GM21576 (cell line): ENCODE measurements at regions not wholly inside any gene's neighbourhood (a gene's known extent, or its start where the extent isn't known, plus 50 kb on each side); places are given as distances from the start of the nearest gene placed in this dataset.

Experiments used
- ATAC-seq: cut with Tn5 transposase; IDR thresholded peaks from one replicate; pipeline ENCODE4 v1.9.1; 2021; ENCODE audit warnings: mild to moderate bottlenecking, moderate library complexity; ENCODE audit not compliant: unreplicated experiment

DNA sequence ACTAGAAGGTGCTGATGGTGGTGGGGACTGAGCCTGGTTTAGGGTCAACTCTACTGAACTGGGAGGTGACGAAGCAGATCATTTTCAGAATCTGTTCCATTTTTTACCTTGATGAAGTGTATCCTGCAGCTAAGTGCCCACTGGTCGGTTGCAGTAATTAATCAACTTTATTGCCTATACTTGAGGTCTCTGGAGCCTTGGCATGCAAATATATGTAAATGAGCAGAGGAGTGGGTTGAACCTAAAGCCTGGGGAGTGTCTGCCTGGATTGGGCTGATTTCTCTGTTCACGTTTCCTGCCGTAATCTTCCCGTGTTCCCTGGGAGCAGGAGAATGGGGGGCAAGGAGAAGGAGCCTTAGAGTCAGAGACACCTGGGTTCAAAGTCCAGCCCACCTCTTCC lies 286.8 kb downstream of the PTPRU start:
- ATAC-seq, result no peak

DNA sequence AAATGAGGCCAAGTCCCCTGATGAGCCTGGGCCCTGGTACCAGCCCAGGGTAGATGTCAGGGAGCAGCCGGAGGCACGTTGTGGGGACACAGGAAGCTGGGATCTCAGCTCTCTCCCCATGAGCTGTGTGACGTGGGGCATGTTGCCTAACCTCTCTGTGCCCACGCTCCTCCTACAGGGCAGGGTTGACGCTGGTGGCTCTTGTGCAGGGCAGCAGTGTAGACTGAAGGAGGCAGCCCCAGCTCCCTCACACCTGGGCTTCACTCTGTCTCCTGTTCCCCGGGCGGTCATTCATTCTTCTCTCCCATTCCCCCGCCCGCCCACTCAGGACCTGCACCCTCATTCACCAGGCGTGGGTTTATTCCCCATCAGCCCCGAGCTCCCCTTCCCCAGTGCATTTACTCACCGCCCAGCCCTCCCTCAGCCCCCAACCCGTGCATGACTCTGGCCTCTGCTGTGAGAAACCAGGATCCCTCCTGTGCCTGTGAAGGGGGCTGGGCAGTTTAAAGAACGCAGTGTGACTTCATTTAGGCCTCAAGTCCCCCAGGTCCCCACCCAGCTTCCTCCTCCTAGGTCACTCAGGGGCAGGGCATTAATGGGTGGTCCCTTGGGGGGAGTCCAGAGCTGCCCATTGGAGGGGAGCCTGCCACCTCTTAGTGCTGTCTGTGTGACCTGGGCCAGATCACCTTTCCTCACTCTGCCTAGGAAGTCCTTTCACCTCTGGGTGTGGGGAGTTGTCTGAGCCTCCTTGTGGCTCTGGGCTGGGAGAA lies 285.7 kb downstream of the PTPRU start:
- ATAC-seq, result no peak

DNA sequence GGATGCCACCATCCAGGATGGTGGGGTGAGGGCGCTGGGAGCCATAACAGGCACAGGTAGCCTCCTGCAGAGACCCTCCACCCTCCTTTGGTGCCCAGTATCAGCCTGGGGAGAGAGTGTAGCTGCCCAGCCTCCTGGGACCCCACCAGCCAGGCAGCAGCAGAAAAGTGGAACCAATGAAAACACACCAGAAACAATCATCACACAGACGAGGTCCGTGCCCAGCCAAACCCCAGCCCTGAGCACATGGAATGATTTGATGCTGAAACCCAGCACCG lies 285.1 kb downstream of the PTPRU start:
- ATAC-seq, result no peak

DNA sequence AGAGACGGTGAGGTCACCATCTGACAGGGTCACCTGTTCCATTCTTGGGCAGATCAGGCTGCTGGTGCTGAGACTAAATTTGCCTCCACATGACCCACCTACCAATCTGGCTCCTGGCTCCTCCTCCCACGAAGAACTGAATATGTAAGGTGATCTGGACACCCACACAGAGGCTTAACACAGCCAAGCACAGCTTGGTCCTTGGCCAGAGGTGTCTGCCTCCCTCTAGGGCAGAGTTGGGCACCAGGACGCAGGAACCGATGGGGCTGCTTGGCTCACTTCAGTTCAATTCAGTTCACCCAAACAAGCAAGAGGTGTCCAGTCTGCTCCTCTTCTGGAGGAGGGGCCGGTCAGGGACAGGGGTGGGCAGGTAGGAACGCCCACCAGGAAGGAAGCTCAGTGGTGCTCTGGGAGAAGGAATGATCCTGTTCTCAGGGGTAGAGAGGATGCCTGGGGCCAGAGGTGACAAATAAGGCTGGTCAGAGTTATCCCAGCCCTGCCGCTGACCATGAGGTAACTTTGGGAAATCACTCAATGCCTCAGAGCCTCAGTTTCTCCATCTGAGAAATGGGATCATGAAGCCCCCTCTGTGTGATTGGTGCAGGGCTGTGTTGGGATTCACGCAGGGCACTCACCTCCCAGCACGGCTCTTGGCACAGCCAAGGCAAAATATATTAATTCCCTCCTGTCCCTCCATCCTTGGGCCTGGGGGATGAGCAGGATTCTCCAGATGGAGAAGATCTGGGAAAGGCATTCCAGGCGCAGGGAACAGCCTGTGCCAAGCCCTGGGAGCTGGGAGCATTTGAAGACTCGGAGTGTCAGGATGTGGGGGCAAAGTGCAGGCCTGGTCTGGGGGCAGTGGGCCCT lies 284.5 kb downstream of the PTPRU start:
- no peak for ATAC-seq

DNA sequence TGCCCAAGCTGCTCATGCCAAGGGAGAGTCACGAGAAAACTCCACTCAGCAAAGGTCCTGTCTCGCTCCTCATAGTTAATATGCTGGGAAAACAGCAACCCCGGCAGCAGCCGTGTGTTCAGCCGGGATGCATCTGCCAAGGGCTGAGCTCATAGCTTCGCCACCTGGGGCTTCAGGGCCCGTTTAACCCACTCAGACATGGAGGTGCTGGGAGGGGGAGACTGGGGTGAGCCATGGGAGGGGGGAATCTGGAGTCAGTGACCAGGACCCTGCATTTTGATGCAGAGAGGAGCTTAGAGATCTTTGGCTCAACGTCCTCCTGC lies 283.4 kb downstream of the PTPRU start:
- ATAC-seq, result no peak

DNA sequence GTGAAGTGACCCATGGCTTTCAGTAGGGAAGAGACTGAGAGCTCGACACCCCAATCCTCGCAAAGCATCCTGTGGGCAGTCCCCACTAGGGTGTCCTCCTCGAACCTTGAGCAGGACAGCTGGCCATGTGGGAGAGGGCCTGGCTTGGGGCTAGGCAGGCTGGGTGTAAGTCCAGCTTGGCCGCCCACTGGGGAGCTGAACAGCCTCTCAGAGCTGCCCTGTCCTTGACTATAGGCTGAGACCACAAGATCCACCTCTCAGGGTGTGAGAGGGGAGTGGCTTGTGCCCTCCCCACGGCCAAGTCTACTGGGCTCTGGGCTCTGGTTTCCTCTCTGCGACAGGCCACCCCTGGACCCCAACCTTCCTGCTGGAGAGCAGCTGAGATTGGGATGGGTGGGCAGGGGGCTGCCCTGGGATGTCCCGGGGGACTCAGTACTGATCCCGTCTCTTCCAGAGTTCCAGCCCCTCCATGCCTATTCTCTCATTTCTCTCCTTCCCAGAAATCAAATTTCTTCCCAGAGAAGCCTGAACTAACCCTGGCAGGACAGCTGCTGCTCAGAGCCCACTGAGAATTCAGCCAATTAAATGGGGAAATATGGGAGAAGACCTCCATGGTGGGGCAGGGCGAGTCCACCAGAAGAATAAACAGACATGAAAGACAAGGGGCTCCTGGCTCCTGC lies 282.9 kb downstream of the PTPRU start:
- ATAC-seq, result no peak

DNA sequence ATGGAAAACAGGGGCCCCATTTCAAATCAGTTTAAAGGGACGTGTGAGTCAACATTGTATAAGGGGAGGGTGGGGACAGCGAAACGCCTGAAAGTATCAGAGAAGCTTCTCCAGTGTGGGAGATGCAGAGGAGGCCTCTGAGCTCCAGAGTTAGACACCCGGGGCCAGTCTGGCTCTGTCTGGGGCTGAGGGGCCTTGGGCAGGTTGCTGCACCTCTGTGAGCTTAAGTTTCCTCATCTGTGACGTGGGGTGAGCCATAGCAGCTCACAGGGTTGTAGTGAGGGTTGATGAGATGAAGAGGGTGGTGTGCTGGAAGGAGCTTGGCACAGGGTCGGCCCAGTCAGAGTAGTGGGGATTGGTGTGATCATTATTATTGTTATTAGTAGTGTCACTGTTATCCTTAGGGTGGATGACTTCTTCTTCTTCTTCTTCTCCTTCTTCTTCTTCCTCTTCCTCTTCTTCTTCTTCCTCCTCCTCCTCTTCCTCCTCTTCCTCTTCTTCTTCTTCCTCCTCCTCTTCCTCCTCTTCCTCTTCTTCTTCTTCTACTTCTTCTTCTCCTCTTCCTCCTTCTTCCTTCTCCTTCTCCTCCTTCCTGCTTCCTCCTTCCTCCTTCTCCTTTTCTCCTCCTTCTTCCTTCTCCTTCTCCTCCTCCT lies 282.0 kb downstream of the PTPRU start:
- ATAC-seq, result no peak

DNA sequence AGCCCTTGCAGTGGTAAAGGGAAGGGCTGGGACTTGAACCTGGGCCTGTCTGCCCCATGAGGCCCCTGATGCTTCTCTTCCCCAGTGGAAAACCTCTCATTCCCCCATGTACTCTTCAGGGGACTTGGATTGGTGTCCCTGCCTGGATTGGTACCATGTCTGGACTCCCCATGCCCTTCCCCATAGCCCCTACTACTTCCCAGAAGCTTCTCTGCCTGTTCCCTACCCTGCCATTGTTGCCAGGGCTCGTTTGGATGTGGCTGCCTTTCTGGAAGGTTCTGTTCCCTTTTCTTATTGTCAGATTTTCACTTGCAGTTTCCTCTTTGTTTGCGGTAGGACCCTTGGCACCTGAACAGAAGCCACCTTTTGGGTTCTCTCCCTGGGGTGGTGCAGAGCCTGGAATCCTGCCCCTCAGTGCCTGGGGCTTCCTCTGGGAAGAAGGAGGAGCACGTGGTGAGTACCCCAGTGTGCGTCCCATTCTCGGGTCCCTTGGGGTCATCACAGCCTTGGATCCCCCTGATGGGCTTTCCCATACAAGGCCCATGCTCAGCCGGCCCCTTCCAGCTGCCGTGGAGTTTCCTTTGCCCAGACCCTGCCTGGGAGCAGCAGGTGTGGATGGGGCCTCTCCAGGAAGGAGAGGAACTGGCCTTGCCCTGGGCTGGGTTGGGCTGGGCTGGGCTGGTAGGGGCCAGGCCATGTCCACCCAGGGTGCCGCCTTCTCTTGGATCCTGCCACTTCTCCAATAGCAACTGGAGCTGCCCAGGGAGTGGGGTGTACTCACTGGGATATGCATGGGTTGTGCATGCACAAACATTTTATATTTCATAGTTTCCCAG lies 281.1 kb downstream of the PTPRU start:
- no peak for ATAC-seq

DNA sequence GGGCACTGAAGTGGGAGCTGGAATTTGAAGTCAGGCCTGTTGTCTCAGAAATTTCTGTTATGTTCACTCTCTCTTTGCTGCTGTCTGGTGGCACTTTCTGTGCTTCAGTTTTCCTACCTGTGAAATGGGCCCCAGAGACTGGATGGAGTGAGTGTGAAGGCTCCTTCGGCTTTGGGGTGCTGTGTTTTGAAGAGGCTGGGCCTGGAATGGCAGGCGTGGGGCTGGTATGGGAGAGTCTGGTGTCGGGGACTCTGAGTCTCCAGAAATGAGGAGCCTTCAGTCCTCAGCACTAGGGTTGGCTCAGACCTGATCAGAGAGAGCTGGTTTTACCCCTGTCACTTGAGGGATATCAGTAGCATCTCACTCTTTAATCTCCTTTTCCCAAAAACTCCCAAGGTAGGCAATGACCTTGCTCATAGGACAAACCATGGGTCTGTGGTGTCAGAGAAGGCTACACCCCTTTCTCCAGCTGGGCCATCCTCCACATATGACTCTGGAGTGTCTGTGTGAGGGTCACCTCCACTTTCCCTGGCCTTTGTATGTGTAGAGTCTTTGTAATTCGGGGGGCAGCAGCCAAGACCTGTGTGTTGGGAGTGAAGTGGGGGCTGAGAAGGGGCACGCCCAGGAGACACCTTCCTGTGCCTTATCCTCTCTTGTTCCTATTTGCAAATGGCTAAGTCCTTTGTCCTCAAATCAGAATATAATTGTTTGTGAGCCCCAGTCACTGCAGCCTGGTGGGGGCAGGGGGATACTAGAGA lies 279.9 kb downstream of the PTPRU start:
- ATAC-seq, result no peak

DNA sequence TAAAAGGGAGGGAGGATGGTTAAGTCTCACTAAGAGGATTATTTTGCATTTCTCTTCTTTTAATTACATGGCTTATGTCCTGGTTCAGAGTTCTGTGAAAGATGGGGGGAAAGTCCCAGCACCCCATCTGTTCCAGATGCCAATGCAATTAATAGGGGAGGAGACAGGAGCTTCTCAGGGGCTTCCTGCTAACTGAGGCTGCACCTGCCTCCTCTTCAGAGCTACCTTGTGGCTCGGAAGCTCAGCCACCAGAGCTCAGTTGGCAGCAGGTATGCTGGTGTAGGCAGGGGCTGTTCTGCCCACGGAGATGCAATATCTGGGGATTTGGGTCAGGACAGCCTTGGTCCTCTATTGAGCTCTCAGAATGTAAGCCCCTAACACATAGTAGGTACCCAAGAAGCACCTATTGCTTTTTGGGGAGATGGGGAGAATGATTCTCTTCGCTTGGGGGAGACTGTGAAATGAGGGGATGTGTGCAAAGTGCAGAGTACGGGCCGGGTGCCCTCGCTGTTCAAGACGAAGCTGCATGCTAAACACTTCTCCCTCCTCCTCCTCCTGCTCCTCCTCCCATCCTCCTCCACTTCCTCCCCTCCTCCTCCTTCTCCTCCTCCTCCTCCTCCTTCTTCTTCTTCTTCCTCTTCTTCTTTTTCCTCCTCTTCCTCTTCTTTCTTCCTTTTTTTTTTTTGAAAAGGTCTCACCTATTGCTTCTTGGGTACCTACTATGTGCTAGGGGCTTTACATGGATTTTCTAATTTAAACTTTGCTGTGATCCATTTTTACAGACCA lies 279.0 kb downstream of the PTPRU start:
- ATAC-seq, result no peak

DNA sequence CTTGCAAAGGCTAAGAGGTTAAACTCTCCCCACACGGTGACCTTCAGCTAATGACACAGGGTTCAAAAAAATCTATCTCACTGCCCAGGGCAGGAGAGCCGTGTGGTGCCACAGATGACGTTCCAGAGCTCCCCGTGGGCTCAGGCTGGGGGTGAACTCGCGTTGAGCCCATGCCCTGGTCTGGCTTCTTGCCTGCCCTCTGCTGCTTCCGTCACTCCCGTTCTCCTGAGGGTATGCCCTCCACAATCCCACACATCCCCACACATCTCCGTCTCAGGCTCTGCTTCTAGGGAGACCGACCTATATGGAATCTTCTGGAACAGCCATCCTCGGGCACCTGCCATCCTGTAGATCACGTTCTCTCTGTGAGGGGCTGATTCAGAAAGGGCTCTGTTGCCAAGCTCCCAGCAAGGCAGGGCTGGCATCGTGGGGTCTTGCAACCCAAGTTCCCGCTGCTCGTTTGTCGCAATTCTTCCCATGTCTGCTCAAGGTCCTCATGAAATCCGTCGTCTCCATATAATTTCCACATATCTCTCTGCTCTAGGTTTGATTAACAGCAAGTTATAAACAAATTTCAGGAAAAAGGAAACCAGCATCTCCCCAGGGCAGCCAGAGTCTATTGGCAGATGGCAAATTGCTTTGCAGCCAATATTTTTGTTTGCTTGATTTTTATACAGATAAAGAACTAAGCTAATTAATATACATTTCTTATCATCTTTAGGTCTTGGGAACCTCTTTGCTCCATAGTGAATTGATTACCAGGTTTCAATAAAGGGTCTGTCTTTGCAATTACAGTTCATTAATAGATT lies 278.2 kb downstream of the PTPRU start:
- no peak for ATAC-seq

DNA sequence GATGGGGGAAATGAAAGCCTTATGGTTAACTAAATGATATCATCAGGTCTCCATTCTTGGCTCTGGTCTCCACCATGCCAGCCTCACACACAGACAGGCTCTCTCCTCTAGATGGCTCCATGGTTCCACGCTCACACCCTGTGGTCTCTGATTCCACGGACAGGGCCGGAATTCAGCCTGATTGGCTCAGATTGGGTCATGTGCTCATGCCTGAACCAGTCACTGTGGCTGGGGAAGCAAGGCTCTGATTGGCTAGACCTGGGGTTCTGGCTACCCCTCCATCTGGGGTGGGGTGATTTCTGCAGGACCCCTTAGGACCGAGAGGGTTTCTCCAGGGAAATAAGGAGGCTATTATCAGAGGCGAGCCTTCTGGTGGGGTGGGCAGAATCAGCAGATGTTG lies 277.0 kb downstream of the PTPRU start:
- ATAC-seq, result no peak

DNA sequence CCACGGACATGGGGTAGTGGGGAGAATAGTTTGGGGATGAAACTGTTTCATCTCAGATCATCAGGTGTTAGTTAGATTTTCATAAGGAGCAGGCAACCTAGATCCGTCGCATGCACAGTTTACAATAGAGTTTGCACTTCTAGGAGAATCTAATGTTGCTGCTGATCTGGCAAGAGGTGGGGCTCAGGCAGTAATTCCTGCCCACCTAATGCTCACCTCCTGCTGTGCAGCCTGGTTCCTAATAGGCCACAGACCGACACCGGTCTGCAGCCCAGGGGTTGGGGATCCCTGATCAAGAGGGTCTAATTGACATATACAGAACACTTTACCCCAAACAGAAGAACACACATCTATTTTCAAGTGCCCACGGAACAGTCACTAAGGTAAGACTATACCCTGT lies 275.1 kb downstream of the PTPRU start:
- no peak for ATAC-seq

DNA sequence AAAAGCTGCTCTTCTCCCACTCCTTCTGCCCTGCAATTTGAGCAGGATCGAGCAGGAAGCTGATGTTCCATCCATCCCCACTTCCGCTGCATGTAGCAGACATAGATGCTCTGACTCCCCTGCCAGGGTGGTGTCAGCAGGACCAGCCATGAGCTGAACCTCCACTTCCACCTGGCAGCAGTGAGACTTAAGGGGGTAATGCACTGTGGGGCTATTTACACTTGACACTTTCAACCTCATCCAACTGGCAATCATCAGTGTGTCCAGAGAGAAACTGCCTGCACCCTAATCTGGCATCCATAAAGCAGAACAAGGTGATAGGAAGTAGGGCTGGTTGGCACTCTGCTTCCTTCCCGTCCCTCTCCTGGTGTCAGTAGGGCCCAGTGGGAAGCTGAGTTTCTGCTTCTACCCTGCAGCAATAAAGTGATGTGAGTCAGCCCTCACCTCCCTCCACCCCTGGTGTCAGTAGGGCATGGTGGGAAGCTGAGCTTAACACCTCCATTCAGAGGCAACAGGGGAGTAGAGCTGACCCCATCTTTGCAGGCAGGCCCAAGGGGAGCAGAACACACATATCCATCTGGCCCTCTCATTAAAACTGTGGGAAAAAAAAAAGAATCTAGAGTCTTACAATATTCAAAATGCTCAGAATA lies 272.3 kb downstream of the PTPRU start:
- no peak for ATAC-seq

DNA sequence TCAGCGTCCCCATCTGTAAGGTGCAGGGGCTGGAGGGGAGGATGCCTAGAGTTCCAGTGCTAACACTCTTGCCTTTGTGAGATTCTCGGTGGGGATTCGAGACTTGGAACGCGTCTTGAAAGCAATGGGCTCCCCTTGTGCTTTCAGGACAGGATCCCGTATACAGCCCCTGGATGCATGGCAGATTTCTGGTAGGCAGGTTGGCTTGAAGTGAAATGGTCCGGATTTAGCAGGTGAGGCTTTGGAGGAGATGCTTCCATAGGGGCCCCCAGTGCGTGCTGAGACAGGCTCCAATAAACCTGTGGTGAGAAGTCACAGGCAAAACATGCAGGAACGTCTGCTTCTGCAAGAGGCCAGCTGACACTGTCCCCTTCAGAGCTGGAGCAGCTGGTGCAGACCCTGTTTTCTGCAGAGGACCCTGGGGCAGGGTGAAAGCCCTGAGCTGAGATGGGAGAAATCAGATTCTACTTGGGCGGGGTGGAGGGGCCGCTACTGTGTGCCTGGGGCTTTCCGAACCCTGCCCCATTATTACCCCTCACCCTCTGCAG lies 270.4 kb downstream of the PTPRU start:
- no peak for ATAC-seq

DNA sequence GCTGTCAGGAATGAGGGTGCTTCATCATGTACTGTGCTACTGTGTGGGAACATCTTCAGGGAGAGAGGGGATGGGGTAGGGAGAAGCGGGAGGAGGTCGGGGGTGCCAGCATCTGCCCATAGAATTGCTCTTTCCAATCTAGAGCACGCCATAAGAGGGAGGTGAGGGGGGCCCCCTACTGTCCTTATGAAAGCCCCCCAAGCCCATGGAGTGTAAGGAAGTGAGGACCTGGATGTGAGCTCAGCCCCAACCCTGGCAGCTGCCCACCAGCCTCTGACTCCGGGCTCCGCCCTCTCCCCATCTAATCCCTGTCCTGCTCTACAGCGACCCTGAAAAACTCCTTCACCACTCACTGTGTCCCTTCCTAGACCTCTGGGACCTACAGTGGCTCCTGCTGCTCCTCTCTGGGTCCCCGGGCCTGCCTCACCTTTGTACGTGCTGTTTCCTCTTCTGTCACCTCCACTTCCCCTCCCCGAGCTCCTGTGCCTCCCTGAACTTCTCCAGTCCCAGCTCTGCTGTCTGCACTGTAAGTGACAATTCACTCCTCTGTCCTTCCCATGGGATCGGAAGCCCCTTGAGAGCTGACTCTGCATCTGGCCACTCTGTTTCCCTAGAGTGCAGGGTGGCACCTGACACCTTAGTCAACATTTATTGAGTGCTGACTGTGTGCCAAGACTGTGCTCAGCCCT lies 269.4 kb downstream of the PTPRU start:
- no peak for ATAC-seq
